ENCODE measurements at regions not wholly inside any gene's neighbourhood (a gene's known extent, or its start where the extent isn't known, plus 50 kb on each side); places are given as distances from the start of the nearest gene placed in this dataset.

DNA sequence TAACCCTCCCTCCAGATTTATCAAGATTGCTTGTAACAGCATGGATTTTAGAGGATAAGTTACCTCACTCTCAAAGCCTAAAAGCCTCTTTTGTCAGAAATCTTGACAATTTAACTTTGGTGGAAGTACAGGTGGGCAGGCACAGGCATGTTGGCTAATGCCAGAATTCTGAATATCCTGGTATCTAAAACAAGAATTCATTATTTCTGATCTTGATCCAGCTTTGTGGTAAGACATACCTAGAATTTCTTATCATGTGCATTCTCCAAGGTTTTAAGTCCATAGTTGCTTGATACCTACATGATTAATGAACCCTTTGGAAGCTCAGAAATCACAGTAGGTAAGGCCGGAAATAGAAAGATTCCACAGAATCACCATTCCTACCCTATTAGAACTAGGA lies 109.9 kb upstream of the TTC14 start (continued):
- TF ChIP-seq, protein P1, sequence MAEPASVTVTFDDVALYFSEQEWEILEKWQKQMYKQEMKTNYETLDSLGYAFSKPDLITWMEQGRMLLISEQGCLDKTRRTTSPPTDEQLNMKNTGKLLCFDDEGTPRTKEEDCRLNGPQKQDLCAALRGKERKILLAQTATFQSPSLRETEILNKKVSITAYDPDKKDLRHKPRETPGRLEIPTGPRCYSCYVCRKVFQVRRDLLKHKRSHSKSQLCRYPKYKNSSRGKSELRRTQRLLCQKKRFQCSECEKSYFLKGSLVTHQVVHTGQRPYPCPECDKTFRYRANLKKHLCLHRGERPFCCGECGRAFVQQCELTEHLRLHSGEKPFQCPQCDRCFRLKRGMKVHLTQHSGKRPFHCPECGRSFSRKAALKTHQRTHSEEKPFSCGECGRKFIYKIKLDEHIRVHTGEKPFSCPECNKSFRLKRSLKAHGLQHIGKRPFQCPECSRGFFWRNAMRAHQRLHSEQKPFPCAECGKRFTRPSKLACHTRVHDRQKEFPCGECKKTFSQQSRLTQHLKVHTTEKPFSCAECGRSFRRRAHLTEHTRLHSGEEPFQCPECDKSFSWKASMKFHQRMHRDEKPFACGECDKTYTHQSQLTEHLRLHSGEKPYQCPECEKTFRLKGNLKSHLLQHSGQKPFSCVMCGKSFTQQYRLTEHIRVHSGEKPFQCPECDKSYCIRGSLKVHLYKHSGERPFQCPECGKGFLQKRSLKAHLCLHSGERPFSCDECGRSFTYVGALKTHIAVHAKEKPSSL (CRISPR knock-in tag; conservative IDR thresholded peaks at IDR 0.05), result no peak
- TF ChIP-seq, protein P2, sequence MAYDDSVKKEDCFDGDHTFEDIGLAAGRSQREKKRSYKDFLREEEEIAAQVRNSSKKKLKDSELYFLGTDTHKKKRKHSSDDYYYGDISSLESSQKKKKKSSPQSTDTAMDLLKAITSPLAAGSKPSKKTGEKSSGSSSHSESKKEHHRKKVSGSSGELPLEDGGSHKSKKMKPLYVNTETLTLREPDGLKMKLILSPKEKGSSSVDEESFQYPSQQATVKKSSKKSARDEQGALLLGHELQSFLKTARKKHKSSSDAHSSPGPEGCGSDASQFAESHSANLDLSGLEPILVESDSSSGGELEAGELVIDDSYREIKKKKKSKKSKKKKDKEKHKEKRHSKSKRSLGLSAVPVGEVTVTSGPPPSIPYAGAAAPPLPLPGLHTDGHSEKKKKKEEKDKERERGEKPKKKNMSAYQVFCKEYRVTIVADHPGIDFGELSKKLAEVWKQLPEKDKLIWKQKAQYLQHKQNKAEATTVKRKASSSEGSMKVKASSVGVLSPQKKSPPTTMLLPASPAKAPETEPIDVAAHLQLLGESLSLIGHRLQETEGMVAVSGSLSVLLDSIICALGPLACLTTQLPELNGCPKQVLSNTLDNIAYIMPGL (CRISPR knock-in tag; IDR thresholded peaks at IDR 0.05), result no peak
- TF ChIP-seq, protein P3, sequence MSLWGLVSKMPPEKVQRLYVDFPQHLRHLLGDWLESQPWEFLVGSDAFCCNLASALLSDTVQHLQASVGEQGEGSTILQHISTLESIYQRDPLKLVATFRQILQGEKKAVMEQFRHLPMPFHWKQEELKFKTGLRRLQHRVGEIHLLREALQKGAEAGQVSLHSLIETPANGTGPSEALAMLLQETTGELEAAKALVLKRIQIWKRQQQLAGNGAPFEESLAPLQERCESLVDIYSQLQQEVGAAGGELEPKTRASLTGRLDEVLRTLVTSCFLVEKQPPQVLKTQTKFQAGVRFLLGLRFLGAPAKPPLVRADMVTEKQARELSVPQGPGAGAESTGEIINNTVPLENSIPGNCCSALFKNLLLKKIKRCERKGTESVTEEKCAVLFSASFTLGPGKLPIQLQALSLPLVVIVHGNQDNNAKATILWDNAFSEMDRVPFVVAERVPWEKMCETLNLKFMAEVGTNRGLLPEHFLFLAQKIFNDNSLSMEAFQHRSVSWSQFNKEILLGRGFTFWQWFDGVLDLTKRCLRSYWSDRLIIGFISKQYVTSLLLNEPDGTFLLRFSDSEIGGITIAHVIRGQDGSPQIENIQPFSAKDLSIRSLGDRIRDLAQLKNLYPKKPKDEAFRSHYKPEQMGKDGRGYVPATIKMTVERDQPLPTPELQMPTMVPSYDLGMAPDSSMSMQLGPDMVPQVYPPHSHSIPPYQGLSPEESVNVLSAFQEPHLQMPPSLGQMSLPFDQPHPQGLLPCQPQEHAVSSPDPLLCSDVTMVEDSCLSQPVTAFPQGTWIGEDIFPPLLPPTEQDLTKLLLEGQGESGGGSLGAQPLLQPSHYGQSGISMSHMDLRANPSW (CRISPR knock-in tag; conservative IDR thresholded peaks at IDR 0.05; ENCODE audit: low read depth), result no peak
- TF ChIP-seq, protein P4, sequence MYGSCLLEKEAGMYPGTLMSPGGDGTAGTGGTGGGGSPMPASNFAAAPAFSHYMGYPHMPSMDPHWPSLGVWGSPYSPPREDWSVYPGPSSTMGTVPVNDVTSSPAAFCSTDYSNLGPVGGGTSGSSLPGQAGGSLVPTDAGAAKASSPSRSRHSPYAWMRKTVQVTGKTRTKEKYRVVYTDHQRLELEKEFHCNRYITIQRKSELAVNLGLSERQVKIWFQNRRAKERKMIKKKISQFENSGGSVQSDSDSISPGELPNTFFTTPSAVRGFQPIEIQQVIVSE (CRISPR knock-in tag; IDR thresholded peaks at IDR 0.05; ENCODE audit: borderline replicate concordance), result no peak

DNA sequence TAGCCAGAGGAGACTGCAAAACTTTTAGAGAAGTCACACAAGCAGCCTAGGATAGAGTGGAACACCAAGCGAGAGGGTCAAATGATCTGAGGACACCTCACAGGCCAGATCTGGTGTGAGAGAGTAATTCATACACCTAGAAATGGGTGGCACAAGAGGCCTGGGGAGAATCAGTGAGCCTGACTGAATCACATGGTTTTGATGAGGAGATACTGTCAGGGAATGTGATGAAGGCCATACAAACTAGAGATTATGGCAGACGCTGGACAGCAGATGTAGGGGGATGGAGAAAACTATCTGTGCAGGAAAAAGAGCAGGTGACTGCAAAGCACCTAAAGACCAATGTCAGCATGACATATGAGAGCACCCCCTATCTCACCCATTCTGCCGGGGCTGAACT lies 105.0 kb upstream of the TTC14 start:
- no peaks in the 10 kb centered on the region for H3K4me1 Mint-ChIP-seq
- POLR2A ChIA-PET, result no interaction called here
- DNase-seq (ENCODE audit: low spot score) (no peak), ATAC-seq (no peak)
- H3K4me3 Mint-ChIP-seq, result no peak overlapping the region
- CTCF ChIA-PET, result no interaction called here
- H3K9me3 Mint-ChIP-seq, result peaks cover 20% of the 10 kb centered on the region
- H3K27ac Mint-ChIP-seq, result no peak overlapping the region
- H3K27me3 Mint-ChIP-seq (ENCODE audit: low read depth), result no peaks in the 10 kb centered on the region
- H3K36me3 Mint-ChIP-seq, result peaks cover 14% of the 10 kb centered on the region
- TF ChIP-seq EMX1 (CRISPR knock-in tag; IDR thresholded peaks at IDR 0.05) (no peak), CREM (CRISPR knock-in tag; IDR thresholded peaks at IDR 0.05) (no peak), ZNF121 (CRISPR knock-in tag; IDR thresholded peaks at IDR 0.05) (no peak), MXD4 (CRISPR knock-in tag; IDR thresholded peaks at IDR 0.05; ENCODE audit: borderline replicate concordance) (no peak), ETV6 (CRISPR knock-in tag; IDR thresholded peaks at IDR 0.05) (no peak), ZNF396 (CRISPR knock-in tag; IDR thresholded peaks at IDR 0.05; ENCODE audit: borderline replicate concordance) (no peak), ZBTB21 (CRISPR knock-in tag; IDR thresholded peaks at IDR 0.05; ENCODE audit: borderline replicate concordance) (no peak), GABPB1 (CRISPR knock-in tag; IDR thresholded peaks at IDR 0.05) (no peak), TEAD1 (CRISPR knock-in tag; IDR thresholded peaks at IDR 0.05) (no peak), CREB1 (CRISPR knock-in tag; IDR thresholded peaks at IDR 0.05) (no peak), NR3C1 (CRISPR knock-in tag; conservative IDR thresholded peaks at IDR 0.05; ENCODE audit: low read depth) (no peak), ZNF138 (CRISPR knock-in tag; conservative IDR thresholded peaks at IDR 0.05) (no peak), ZNF263 (CRISPR knock-in tag; IDR thresholded peaks at IDR 0.05; ENCODE audit: low read depth) (no peak)
- TF ChIP-seq, protein P5, sequence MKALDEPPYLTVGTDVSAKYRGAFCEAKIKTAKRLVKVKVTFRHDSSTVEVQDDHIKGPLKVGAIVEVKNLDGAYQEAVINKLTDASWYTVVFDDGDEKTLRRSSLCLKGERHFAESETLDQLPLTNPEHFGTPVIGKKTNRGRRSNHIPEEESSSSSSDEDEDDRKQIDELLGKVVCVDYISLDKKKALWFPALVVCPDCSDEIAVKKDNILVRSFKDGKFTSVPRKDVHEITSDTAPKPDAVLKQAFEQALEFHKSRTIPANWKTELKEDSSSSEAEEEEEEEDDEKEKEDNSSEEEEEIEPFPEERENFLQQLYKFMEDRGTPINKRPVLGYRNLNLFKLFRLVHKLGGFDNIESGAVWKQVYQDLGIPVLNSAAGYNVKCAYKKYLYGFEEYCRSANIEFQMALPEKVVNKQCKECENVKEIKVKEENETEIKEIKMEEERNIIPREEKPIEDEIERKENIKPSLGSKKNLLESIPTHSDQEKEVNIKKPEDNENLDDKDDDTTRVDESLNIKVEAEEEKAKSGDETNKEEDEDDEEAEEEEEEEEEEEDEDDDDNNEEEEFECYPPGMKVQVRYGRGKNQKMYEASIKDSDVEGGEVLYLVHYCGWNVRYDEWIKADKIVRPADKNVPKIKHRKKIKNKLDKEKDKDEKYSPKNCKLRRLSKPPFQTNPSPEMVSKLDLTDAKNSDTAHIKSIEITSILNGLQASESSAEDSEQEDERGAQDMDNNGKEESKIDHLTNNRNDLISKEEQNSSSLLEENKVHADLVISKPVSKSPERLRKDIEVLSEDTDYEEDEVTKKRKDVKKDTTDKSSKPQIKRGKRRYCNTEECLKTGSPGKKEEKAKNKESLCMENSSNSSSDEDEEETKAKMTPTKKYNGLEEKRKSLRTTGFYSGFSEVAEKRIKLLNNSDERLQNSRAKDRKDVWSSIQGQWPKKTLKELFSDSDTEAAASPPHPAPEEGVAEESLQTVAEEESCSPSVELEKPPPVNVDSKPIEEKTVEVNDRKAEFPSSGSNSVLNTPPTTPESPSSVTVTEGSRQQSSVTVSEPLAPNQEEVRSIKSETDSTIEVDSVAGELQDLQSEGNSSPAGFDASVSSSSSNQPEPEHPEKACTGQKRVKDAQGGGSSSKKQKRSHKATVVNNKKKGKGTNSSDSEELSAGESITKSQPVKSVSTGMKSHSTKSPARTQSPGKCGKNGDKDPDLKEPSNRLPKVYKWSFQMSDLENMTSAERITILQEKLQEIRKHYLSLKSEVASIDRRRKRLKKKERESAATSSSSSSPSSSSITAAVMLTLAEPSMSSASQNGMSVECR (CRISPR knock-in tag; IDR thresholded peaks at IDR 0.05; ENCODE audit: borderline replicate concordance), result no peak
- TF ChIP-seq, protein P6, sequence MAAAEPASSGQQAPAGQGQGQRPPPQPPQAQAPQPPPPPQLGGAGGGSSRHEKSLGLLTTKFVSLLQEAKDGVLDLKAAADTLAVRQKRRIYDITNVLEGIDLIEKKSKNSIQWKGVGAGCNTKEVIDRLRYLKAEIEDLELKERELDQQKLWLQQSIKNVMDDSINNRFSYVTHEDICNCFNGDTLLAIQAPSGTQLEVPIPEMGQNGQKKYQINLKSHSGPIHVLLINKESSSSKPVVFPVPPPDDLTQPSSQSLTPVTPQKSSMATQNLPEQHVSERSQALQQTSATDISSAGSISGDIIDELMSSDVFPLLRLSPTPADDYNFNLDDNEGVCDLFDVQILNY (CRISPR knock-in tag; IDR thresholded peaks at IDR 0.05), result no peak
- TF ChIP-seq, protein P7, sequence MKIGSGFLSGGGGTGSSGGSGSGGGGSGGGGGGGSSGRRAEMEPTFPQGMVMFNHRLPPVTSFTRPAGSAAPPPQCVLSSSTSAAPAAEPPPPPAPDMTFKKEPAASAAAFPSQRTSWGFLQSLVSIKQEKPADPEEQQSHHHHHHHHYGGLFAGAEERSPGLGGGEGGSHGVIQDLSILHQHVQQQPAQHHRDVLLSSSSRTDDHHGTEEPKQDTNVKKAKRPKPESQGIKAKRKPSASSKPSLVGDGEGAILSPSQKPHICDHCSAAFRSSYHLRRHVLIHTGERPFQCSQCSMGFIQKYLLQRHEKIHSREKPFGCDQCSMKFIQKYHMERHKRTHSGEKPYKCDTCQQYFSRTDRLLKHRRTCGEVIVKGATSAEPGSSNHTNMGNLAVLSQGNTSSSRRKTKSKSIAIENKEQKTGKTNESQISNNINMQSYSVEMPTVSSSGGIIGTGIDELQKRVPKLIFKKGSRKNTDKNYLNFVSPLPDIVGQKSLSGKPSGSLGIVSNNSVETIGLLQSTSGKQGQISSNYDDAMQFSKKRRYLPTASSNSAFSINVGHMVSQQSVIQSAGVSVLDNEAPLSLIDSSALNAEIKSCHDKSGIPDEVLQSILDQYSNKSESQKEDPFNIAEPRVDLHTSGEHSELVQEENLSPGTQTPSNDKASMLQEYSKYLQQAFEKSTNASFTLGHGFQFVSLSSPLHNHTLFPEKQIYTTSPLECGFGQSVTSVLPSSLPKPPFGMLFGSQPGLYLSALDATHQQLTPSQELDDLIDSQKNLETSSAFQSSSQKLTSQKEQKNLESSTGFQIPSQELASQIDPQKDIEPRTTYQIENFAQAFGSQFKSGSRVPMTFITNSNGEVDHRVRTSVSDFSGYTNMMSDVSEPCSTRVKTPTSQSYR (CRISPR knock-in tag; IDR thresholded peaks at IDR 0.05), result no peak

Data from WTC11 (cell line).